NCI-H2107 treated with DMSO at 0.1 percent for 48 hours (cell line): ENCODE measurements at regions not wholly inside any gene's neighbourhood (a gene's known extent, or its start where the extent isn't known, plus 50 kb on each side); places are given as distances from the start of the nearest gene placed in this dataset.

ENCODE experiments used
- DNase-seq: peaks from one replicate; lab custom pipeline; 2025; ENCODE audit not compliant: unreplicated experiment; lab: John Stamatoyannopoulos, UW

DNA sequence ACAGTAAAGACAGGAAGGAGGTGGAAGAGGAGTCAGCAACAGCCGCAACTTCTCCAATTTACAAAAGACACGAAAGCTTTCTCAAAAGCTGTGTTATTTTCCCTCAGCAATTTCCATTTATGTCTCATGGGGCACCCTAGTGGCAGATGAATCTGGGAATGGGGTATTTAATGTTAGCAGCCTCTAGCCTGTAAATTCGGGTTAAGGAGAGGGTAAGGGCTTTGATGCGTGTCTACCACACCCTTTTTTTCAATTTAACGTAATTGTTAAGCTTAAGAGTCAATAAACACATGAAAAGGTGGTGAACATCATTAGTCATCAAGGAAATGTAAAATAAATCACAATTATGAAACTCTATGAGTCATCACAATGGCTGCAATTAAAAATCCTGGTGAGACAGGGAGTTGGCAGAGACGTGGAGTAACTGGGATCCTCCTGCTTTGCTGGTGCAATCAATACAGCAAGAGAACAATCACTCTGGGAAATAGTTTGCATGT, 986.4 kb downstream of the AACS start:
- no peak for DNase-seq

GRCh38 chr12:126055521-126055920, 990.3 kb downstream of the AACS start:
- no peak for DNase-seq

DNA sequence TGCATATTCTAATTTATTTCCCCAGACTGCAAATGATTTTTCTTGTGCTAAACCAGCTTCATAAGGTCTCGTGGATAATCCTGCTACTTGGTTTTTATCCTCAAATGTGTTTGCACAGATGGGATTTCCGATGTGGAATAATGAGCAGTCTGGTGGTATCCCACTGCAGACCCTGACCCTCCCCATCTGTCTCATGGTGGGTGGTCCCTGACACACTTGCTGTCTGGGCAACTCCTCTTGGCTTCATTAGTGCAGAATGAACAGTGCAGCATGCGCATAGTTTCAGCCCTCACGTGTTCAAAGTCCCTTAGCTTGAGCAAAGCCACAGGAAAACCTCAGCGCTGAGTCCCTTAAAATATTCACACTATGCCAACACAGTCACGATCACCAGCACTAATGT, 996.5 kb downstream of the AACS start:
- DNase-seq: no peak

GRCh38 chr12:126064028-126064427, 998.8 kb downstream of the AACS start:
- DNase-seq: no peak

GRCh38 chr12:126067626-126068329, 1002.5 kb downstream of the AACS start:
- DNase-seq: no peak

GRCh38 chr12:126069549-126070165, 1004.4 kb downstream of the AACS start:
- DNase-seq: no peak

GRCh38 chr12:126076515-126076914, 1011.3 kb downstream of the AACS start:
- no peak for DNase-seq

- DNase-seq: no peak
Measured at GRCh38 chr12:126083926-126084325, 1018.7 kb downstream of the AACS start.

- no peak for DNase-seq
Measured at GRCh38 chr12:126084480-126084879, 1019.2 kb downstream of the AACS start.

GRCh38 chr12:126086242-126086641, 1021.0 kb downstream of the AACS start:
- DNase-seq: no peak

DNA sequence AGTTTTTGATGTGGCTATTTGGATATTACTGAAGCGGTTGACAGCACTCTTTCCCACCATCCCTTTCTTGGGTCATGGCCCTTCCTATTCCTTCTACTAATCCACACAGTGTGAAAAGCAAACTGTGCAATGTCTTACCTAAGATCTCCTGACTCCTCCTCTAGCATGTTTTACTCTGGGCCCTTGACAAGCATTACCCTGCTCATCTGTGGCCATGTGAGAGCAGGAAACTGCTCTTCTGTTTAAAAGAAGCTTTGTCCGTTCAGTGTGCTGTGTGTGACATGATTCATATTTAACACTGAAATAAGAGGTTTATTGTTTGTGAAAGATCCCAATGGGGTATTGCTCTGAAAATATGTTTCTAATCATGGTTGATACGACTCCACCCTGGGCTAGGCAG, 1022.5 kb downstream of the AACS start:
- DNase-seq: no peak

GRCh38 chr12:126093908-126094307, 1028.7 kb downstream of the AACS start:
- DNase-seq: no peak

DNA sequence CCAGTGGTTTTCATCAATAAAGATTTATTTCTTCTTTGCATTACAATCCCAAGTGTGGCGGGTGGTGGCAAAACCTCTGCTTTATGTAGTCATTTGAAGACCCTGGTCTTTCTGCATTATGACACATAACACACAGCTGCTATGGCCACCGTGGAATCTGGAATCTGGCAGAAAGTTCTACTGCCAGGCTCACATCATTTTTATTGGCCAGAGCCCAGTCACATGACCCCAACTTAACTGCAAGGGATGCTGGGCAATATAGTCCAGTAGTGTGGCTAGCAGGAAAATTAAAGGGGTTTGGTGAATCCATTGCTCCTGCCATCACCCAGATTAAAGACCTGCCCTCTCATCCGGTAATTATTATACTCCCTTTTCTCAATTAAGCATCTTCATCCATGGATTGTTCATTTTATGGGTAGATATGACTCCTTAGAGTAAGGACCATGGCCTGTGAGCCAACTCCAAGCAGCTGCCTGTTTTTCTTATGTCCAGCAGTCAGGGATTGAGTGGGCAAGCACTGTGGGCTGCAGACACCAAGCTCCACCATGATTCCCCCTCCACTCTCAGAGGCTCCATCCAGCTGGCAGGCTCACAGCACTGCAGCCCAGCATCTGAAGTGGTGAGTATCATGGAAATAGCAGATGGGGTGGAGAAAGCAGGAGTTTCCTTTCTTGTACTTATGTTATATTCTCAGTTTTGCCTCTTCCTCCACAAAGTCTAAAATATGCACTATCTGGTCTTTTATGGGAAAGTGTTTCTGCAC, 1030.7 kb downstream of the AACS start:
- DNase-seq: no peak

DNA sequence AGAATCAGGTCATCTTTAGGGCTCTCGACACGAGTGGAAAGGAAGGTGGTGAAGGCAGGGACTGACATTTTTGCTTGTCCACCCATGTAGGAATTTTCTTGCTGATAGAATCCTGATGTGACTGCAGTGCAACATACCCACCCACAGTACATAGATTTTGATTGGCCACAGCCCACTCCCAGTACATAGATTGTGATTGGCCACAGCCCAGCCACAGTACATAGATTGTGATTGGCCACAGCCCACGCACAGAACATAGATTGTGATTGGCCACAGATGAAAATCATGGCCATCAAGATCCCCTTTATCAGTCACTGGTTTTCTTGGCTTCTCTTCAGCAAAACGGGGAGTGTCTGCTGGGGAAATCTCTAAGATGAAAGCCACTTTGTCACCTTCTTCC, 1041.5 kb downstream of the AACS start:
- no peak for DNase-seq

DNA sequence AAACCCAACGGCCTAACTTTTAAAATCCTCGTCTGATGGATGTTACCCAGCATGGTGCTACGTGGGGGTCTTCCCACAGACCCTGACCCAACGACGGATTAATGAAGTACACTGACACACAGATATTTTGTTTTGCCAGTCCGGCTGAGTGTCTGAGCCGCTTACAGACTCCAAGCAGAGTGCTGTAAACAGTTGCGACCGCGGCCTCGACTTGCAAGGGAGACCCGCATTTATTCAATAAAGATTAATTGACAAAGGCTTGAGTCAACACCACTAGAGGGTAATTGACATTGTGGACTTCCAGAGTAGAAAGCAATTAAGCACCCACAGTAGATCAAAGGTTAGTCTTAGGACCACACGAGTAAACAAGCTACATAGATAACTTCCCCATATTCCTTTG, 1042.4 kb downstream of the AACS start:
- no peak for DNase-seq

DNA sequence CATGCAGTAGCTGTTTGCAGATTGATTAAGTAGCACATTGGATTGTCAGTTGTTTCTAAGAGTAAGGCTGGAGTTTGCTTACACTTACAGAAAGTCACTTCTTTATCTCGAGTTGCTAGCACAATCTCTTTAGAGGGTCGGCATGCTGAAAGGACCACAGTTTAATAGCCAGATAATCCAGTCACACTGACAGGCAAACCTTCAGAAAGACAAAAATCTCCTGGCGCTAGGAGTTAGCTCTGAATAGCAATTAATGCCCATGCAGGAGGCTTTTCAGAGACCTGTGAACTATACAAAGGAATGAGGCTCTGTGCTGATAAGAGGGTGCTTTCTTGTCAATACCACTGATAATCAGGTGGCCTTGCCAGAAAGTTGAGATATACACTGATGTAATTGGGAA, 1043.0 kb downstream of the AACS start:
- DNase-seq: no peak

DNA sequence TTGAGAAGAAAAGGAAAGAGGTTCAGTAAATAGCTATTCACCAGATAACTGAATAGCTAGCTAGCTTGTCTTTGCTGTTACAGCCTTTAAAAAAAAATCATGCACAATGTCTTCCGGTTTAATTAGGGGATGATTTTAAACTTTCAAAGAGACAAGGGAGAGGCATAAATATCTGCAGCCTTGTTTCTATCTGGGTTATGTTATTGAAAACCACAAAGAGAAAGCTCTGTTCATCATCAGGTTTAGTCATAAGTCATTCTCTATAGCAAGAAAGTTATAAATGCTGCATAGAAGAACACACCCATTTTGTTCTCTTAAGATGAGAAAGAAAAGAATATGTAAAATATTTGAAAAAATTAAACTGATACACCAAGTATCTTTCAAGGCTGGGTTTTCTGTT, 1046.9 kb downstream of the AACS start:
- DNase-seq: no peak

DNA sequence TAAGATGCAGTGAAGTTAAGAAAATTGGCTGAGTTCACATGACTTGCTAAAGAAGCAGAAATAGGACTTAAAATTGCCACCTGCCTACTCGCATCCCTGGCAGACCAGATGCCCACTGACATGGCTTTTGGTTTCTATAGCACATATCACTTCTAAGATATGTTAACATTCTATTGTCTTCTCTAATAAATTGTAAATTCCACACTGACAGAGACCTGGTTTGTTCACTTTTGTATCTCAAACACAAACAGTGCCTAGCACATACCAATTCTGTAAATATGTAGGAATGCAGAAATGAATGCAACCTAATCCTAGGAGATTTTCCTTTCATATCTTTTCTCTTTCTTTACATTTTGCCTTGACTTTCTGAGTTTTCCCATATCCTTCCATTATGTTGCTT, 1047.6 kb downstream of the AACS start:
- DNase-seq: no peak

- DNase-seq: no peak
Measured at GRCh38 chr12:126114441-126114840, 1049.2 kb downstream of the AACS start.

GRCh38 chr12:126117502-126117901, 1052.3 kb downstream of the AACS start:
- no peak for DNase-seq

- DNase-seq: no peak
Measured at GRCh38 chr12:126139355-126139754, 1074.1 kb downstream of the AACS start.

DNA sequence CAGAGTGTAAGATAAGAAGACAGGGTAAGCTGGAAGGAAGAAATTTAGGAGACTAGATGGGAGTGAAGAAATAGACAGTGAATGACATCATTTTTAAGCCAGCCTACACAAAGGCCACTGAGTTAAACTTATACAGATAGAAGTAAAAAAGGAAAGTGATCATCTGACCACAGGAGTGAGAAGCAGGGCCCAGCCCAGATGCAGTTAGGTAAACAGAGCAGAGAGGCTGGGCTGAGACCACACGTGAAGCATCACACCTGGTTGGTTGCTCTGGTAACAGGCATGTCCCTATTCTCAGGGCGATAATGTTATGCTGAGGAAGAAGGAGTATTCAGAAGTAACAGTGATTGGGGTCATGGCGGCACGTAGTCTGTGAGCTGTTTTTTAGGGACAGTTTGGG, 1079.4 kb downstream of the AACS start:
- DNase-seq: no peak
